ENCODE measurements at regions not wholly inside any gene's neighbourhood (a gene's known extent, or its start where the extent isn't known, plus 50 kb on each side); places are given as distances from the start of the nearest gene placed in this dataset.

DNA sequence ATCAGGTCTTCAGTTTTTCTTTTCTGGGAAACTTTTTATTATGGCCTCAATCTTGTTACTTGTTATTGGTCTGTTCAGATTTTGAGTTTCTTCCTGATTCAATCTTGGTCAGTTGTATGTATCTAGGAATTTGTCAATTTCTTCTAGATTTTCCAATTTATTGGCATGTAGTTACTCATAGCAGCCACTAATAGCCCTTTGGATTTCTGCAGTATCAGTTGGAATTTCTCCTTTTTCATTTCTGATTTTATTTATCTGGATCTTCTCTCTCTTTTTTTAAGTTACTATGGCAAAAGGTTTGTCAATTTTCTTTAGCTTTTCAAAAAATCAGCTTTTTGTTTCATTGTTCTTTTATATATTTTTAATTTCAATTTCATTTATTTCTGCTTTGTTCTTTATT, 419.6 kb upstream of the KIRREL3 start:
- TF ChIP-seq TAF1 (IDR thresholded peaks at IDR 0.05; ENCODE audit: low read depth, low read length), result no peak
- TF ChIP-seq POLR2A (IDR thresholded peaks at IDR 0.05; ENCODE audit: low read depth, low read length), result no peak
- no peak for TF ChIP-seq POLR2AphosphoS5 (IDR thresholded peaks at IDR 0.05; ENCODE audit: low read depth, low read length)
- TF ChIP-seq POU2F2 (IDR thresholded peaks at IDR 0.05; ENCODE audit: low read depth, low read length), result no peak

All from GM12891 (cell line).